Gastrocnemius medialis (tissue), 4 donors: ENCODE measurements at regions not wholly inside any gene's neighbourhood (a gene's known extent, or its start where the extent isn't known, plus 50 kb on each side); places are given as distances from the start of the nearest gene placed in this dataset.
"Not testable (repeated sequence)": the region's sequence is repeated elsewhere in the genome, so short reads cannot be mapped to it uniquely, and the experiment has no call there.

Source experiments
- ATAC-seq, 2 donors: fragments of 150-250 bp; one replicate each; pipeline ENCODE4 v1.9.1; 2016
- DNase-seq, 2 donors: peaks; one replicate each; pipeline ENCODE4 v3.0.0-alpha.2; 2019
- H3K27ac ChIP-seq, 4 donors: fragments of 200-600 bp; sonication (generic); 1 replicate in 1 of 4; 2 replicates in 3 of 4; pipeline ENCODE4 v1.5.1; 2016 to 2018; ENCODE audit warnings: mild to moderate bottlenecking in 2 of 4, moderate library complexity in 1 of 4
- H3K27me3 ChIP-seq, 3 donors: fragments of 200-600 bp; sonication (generic) in 2 of 3; 1 replicate in 1 of 3; 2 replicates in 2 of 3; pipeline versions ENCODE4 v1.5.1 to v1.6.0; 2016 to 2019; ENCODE audit warnings: mild to moderate bottlenecking in 1 of 3, moderate library complexity in 1 of 3
- H3K36me3 ChIP-seq, 2 donors: fragments of 200-600 bp; sonication (generic) in 1 of 2; one replicate each; pipeline ENCODE4 v1.5.1; 2017 to 2018
- H3K4me1 ChIP-seq, 2 donors: fragments of 200-600 bp; sonication (generic) in 1 of 2; one replicate each; pipeline ENCODE4 v1.5.1; 2016 to 2017; ENCODE audit warnings: mild to moderate bottlenecking in 2 of 2
- H3K4me3 ChIP-seq, 4 donors: fragments of 200-600 bp; sonication (generic) in 3 of 4; 1 replicate in 1 of 4; 2 replicates in 3 of 4; pipeline ENCODE4 v1.5.1; 2016 to 2019; ENCODE audit warnings: mild to moderate bottlenecking in 2 of 4
- H3K9me3 ChIP-seq, 3 donors: fragments of 200-600 bp; sonication (generic) in 2 of 3; 1 replicate in 1 of 3; 2 replicates in 2 of 3; pipeline ENCODE4 v1.5.1; 2016 to 2019
- CTCF ChIP-seq, 5 experiments: fragments of 450-650 bp in 3 of 5; fragments of 200-600 bp in 2 of 5; sonication (generic) in 2 of 5; IDR thresholded peaks in 4 of 5; conservative IDR thresholded peaks in 1 of 5; 1 replicate in 4 of 5; 2 replicates in 1 of 5; pipeline ENCODE4 v1.5.1; 2016 to 2019; ENCODE audit warnings: antibody characterized with exemption in 5 of 5, mild to moderate bottlenecking in 3 of 5, moderate library complexity in 3 of 5
- POLR2A ChIP-seq, 2 donors: fragments of 450-650 bp; IDR thresholded peaks; one replicate each; pipeline ENCODE4 v1.6.1; 2017; ENCODE audit warnings: antibody characterized with exemption in 2 of 2, mild to moderate bottlenecking in 2 of 2, moderate library complexity in 2 of 2
- in situ Hi-C, 4 donors: fragments of 200-750 bp; cut with MboI; loops; one replicate each; pipeline versions ENCODE4 v1.15.0 to v1.8.0; 2017; ENCODE audit warnings: low sequenced_read_pairs in 4 of 4
- intact Hi-C: fragments of 100-400 bp; cut with DNase I; formaldehyde crosslinking; loops from one replicate; pipeline ENCODE4 v1.15.1; 2023; ENCODE audit warnings: low total_unique reads

GRCh38 chr4:106582103-106582502 lies 213.5 kb upstream of the GIMD1 start:
- H3K4me1 ChIP-seq, result no peaks in the 10 kb centered on the region
- H3K9me3 ChIP-seq, result no peaks in the 10 kb centered on the region
- no peak overlapping the region for H3K27ac ChIP-seq
- H3K4me3 ChIP-seq, result no peak overlapping the region
- ATAC-seq (no peak), DNase-seq (no peak)
- H3K36me3 ChIP-seq, result no peaks in the 10 kb centered on the region
- intact Hi-C loops (no loop called here), in situ Hi-C loops (no loop called here)
- no peaks in the 10 kb centered on the region for H3K27me3 ChIP-seq
- TF ChIP-seq CTCF (IDR thresholded peaks at IDR 0.05 in 4 of 5, conservative IDR thresholded peaks at IDR 0.05 in 1 of 5), result no peak
- TF ChIP-seq POLR2A (IDR thresholded peaks at IDR 0.05), result no peak

GRCh38 chr4:106579236-106579635 lies 210.7 kb upstream of the GIMD1 start:
- Histone ChIP-seq H3K36me3 (no peaks in the 10 kb centered on the region), H3K4me1 (no peaks in the 10 kb centered on the region), H3K9me3 (no peaks in the 10 kb centered on the region), H3K4me3 (no peak overlapping the region), H3K27ac (no peak overlapping the region), H3K27me3 (no peaks in the 10 kb centered on the region)
- no peak for TF ChIP-seq POLR2A (IDR thresholded peaks at IDR 0.05)
- no peak for TF ChIP-seq CTCF (IDR thresholded peaks at IDR 0.05 in 4 of 5, conservative IDR thresholded peaks at IDR 0.05 in 1 of 5)
- ATAC-seq, result no peak
- no peak for DNase-seq
- in situ Hi-C loops, result no loop called here
- intact Hi-C loops, result no loop called here

GRCh38 chr4:106569146-106570031 lies 200.8 kb upstream of the GIMD1 start:
- Histone ChIP-seq H3K9me3 (no peaks in the 10 kb centered on the region), H3K27me3 (no peaks in the 10 kb centered on the region), H3K27ac (no peak overlapping the region), H3K4me3 (no peak overlapping the region), H3K36me3 (no peaks in the 10 kb centered on the region), H3K4me1 (no peaks in the 10 kb centered on the region)
- DNase-seq, result no peak
- TF ChIP-seq POLR2A (IDR thresholded peaks at IDR 0.05), result no peak
- TF ChIP-seq CTCF (IDR thresholded peaks at IDR 0.05 in 4 of 5, conservative IDR thresholded peaks at IDR 0.05 in 1 of 5), result no peak
- in situ Hi-C loops, result no loop called here
- no peak for ATAC-seq
- intact Hi-C loops, result no loop called here

GRCh38 chr4:106565727-106566126 lies 197.1 kb upstream of the GIMD1 start:
- intact Hi-C loops, result no loop called here
- no peaks in the 10 kb centered on the region for H3K9me3 ChIP-seq
- ATAC-seq (no peak), DNase-seq (no peak)
- no peaks in the 10 kb centered on the region for H3K4me1 ChIP-seq
- no peaks in the 10 kb centered on the region for H3K36me3 ChIP-seq
- H3K27ac ChIP-seq, result no peak overlapping the region
- no peak overlapping the region for H3K4me3 ChIP-seq
- TF ChIP-seq CTCF (IDR thresholded peaks at IDR 0.05 in 4 of 5, conservative IDR thresholded peaks at IDR 0.05 in 1 of 5), result no peak
- no peak for TF ChIP-seq POLR2A (IDR thresholded peaks at IDR 0.05)
- in situ Hi-C loops, result no loop called here
- no peaks in the 10 kb centered on the region for H3K27me3 ChIP-seq

- ATAC-seq, H3K27ac ChIP-seq, H3K4me1 ChIP-seq, in situ Hi-C loops, DNase-seq, H3K9me3 ChIP-seq, H3K36me3 ChIP-seq, H3K4me3 ChIP-seq, H3K27me3 ChIP-seq, intact Hi-C loops: not testable (repeated sequence)
Observed at GRCh38 chr4:106563637-106564036, 195.1 kb upstream of the GIMD1 start.
